WTC11 (cell line): ENCODE measurements at regions not wholly inside any gene's neighbourhood (a gene's known extent, or its start where the extent isn't known, plus 50 kb on each side); places are given as distances from the start of the nearest gene placed in this dataset.
"Not testable (repeated sequence)": the region's sequence is repeated elsewhere in the genome, so short reads cannot be mapped to it uniquely, and the experiment has no call there.

ENCODE experiments used
- CREM ChIP-seq: sonication (generic); formaldehyde crosslinking; IDR thresholded peaks from 2 replicates; pipeline ENCODE4 v1.8.1; 2022; ENCODE audit warnings: mild to moderate bottlenecking, missing genetic modification reagents, moderate library complexity
- NR2C2 ChIP-seq: sonication (generic); formaldehyde crosslinking; IDR thresholded peaks from 2 replicates; pipeline ENCODE4 v1.8.0; 2022; ENCODE audit warnings: mild to moderate bottlenecking, missing genetic modification reagents

DNA sequence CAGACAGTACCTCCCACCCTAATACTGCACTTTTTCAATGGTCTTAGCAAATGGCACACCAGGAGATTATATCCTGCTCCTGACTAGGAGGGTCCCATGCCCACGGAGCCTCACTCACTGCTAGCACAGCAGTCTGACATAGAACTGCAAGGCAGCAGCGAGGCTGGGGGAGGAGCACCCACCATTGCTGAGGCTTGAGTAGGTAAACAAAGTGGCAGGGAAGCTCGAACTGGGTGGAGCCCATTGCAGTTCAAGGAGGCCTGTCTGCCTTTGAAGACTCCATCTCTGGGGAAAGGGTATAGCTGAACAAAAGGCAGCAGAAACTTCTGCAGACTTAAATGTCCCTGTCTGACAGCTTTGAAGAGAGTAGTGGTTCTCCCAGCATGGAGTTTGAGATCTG, 544.5 kb upstream of the HTR1E start:
- TF ChIP-seq NR2C2, CREM (CRISPR knock-in tag): not testable (repeated sequence)
